CD14-positive monocyte (primary cell): ENCODE measurements at regions not wholly inside any gene's neighbourhood (a gene's known extent, or its start where the extent isn't known, plus 50 kb on each side); places are given as distances from the start of the nearest gene placed in this dataset.

ENCODE experiments used
- DNase-seq, 3 donors: peaks; one replicate each; pipeline ENCODE4 v3.0.0-alpha.2; 2011 to 2022
- H2AFZ ChIP-seq: 2 replicates; pipeline ENCODE4 v1.6.0; 2012; ENCODE audit warnings: mild to moderate bottlenecking, low read depth, low read length, inconsistent platforms; ENCODE audit not compliant: insufficient read depth, poor library complexity, severe bottlenecking
- H3K27ac ChIP-seq, 2 donors: 1 replicate in 1 of 2; 2 replicates in 1 of 2; pipeline ENCODE4 v1.5.1; 2012 to 2013; ENCODE audit warnings: low read length in 2 of 2, control low read depth in 1 of 2, inconsistent platforms in 1 of 2, low read depth in 1 of 2, mild to moderate bottlenecking in 1 of 2
- H3K27me3 ChIP-seq, 2 donors: one replicate each; pipeline versions ENCODE4 v1.6.0 to v1.6.1; 2011 to 2013; ENCODE audit warnings: low read length in 2 of 2; ENCODE audit not compliant: control insufficient read depth in 2 of 2, insufficient read depth in 2 of 2
- H3K36me3 ChIP-seq, 2 donors: replicated peaks in 1 of 2; 1 replicate in 1 of 2; 2 replicates in 1 of 2; pipeline versions ENCODE4 v1.5.1 to v1.6.1; 2012 to 2013; ENCODE audit warnings: low read length in 2 of 2, control low read depth in 1 of 2, inconsistent platforms in 1 of 2, mild to moderate bottlenecking in 1 of 2; ENCODE audit not compliant: insufficient read depth in 2 of 2, control insufficient read depth in 1 of 2
- H3K4me1 ChIP-seq, 2 donors: 1 replicate in 1 of 2; 2 replicates in 1 of 2; pipeline versions ENCODE4 v1.5.1 to v1.6.1; 2012 to 2013; ENCODE audit warnings: low read length in 2 of 2, control low read depth in 1 of 2, inconsistent platforms in 1 of 2, mild to moderate bottlenecking in 1 of 2, moderate library complexity in 1 of 2; ENCODE audit not compliant: insufficient read depth in 2 of 2, control insufficient read depth in 1 of 2
- H3K4me2 ChIP-seq: replicated peaks from 2 replicates; pipeline ENCODE3; 2012; ENCODE audit warnings: low read length, moderate library complexity, mild to moderate bottlenecking; ENCODE audit not compliant: poor library complexity, severe bottlenecking; ENCODE audit errors: extremely low read depth
- H3K4me3 ChIP-seq, 3 experiments: fragments of 200-600 bp in 1 of 3; sonication (generic) in 1 of 3; replicated peaks in 1 of 3; 1 replicate in 2 of 3; 2 replicates in 1 of 3; pipeline ENCODE4 v1.5.1; 2011 to 2013; ENCODE audit warnings: low read length in 3 of 3, mild to moderate bottlenecking in 3 of 3, control low read depth in 2 of 3, low read depth in 2 of 3, inconsistent platforms in 1 of 3, moderate library complexity in 1 of 3
- H3K79me2 ChIP-seq: 2 replicates; pipeline ENCODE4 v1.6.0; 2012; ENCODE audit warnings: mild to moderate bottlenecking, control low read depth, inconsistent platforms, low read length, moderate library complexity; ENCODE audit not compliant: insufficient read depth
- H3K9ac ChIP-seq: 2 replicates; pipeline ENCODE4 v1.6.0; 2017; ENCODE audit warnings: low read length, mild to moderate bottlenecking; ENCODE audit not compliant: insufficient read depth, poor library complexity, severe bottlenecking
- H3K9me3 ChIP-seq, 2 donors: replicated peaks in 1 of 2; 1 replicate in 1 of 2; 2 replicates in 1 of 2; pipeline versions ENCODE4 v1.5.1 to v1.6.1; 2012 to 2013; ENCODE audit warnings: low read length in 2 of 2, control low read depth in 1 of 2; ENCODE audit not compliant: control insufficient read depth in 1 of 2, insufficient read depth in 1 of 2
- H4K20me1 ChIP-seq: 2 replicates; pipeline ENCODE4 v1.6.0; 2012; ENCODE audit warnings: mild to moderate bottlenecking, low read length, control low read depth, moderate library complexity; ENCODE audit not compliant: insufficient read depth
- H3K27ac Mint-ChIP-seq, 7 donors: one replicate each; pipeline ENCODE4 v1.8.0; 2020; ENCODE audit warnings: mild to moderate bottlenecking in 7 of 7, mixed read lengths in 7 of 7, moderate library complexity in 6 of 7, inconsistent platforms in 2 of 7
- H3K27me3 Mint-ChIP-seq, 3 donors: one replicate each; pipeline ENCODE4 v1.8.0; 2021 to 2022; ENCODE audit warnings: low read depth in 3 of 3, mild to moderate bottlenecking in 3 of 3, mixed read lengths in 3 of 3, moderate library complexity in 3 of 3, inconsistent platforms in 1 of 3
- H3K36me3 Mint-ChIP-seq, 2 donors: one replicate each; pipeline ENCODE4 v1.8.0; 2020; ENCODE audit warnings: mixed read lengths in 2 of 2, inconsistent platforms in 1 of 2, mild to moderate bottlenecking in 1 of 2
- H3K4me1 Mint-ChIP-seq: one replicate; pipeline ENCODE4 v1.8.0; 2020; ENCODE audit warnings: mild to moderate bottlenecking, mixed read lengths
- H3K4me3 Mint-ChIP-seq, 2 donors: one replicate each; pipeline ENCODE4 v1.8.0; 2020; ENCODE audit warnings: mild to moderate bottlenecking in 2 of 2, mixed read lengths in 2 of 2, moderate library complexity in 1 of 2
- H3K9me3 Mint-ChIP-seq, 7 donors: one replicate each; pipeline ENCODE4 v1.8.0; 2020 to 2022; ENCODE audit warnings: mixed read lengths in 7 of 7, mild to moderate bottlenecking in 6 of 7, moderate library complexity in 6 of 7, inconsistent platforms in 2 of 7
- WGBS: methylation state at CpG from one replicate; pipeline ENCODE4 v1.1.5; 2013; ENCODE audit warnings: missing lambda C conversion rate; ENCODE audit not compliant: insufficient coverage; 5-methylcytosine and 5-hydroxymethylcytosine counted together
- intact Hi-C, 2 donors: fragments of 100-400 bp; cut with micrococcal nuclease; formaldehyde crosslinking; loops; one replicate each; pipeline versions ENCODE4 v1.15.0 to v1.15.1; 2023
- TF ChIP-seq, protein P1 (sequence below): fragments of 200-600 bp; IDR thresholded peaks from one replicate; pipeline ENCODE4 v1.8.0; 2022; ENCODE audit warnings: antibody characterized with exemption, mild to moderate bottlenecking

DNA sequence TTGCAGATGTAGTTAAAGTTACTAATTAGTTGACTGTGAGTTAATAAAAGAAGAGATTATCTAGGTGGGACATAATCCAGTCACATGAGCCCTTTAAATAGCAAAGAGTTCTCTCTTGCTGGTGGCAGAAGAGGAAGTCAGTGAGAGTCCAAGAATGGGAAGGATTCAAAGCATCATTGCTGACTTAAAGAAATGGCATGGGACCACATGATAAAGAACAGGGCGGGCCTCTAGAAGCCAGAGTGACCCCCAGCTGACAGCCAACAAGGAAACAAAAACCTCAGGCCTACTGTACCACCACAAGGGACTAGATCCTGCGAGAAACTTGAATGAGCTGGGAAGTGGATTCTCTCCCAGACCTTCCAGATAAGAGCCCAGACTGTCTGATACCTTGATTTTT is 447.2 kb upstream of the CCDC54 start:
- WGBS = no CpG with 5 or more reads among the region's 2 CpGs
- H3K4me3 ChIP-seq = no peak overlapping the region
- Mint-ChIP-seq H3K4me3 (no peak overlapping the region), H3K27ac (no peak overlapping the region), H3K4me1 (no peaks in the 10 kb centered on the region), H3K9me3 (peaks cover 3 to 11% (median 5%) of the 10 kb centered on the region in 7 donors), H3K36me3 (no peaks in the 10 kb centered on the region), H3K27me3 (no peaks in the 10 kb centered on the region)
- H3K9me3 ChIP-seq = peaks cover 9 to 11% of the 10 kb centered on the region in 2 donors
- H2AFZ ChIP-seq = no peak overlapping the region
- no peak overlapping the region for H3K4me2 ChIP-seq
- H3K27me3 ChIP-seq = no peaks in the 10 kb centered on the region
- TF ChIP-seq, protein P1, sequence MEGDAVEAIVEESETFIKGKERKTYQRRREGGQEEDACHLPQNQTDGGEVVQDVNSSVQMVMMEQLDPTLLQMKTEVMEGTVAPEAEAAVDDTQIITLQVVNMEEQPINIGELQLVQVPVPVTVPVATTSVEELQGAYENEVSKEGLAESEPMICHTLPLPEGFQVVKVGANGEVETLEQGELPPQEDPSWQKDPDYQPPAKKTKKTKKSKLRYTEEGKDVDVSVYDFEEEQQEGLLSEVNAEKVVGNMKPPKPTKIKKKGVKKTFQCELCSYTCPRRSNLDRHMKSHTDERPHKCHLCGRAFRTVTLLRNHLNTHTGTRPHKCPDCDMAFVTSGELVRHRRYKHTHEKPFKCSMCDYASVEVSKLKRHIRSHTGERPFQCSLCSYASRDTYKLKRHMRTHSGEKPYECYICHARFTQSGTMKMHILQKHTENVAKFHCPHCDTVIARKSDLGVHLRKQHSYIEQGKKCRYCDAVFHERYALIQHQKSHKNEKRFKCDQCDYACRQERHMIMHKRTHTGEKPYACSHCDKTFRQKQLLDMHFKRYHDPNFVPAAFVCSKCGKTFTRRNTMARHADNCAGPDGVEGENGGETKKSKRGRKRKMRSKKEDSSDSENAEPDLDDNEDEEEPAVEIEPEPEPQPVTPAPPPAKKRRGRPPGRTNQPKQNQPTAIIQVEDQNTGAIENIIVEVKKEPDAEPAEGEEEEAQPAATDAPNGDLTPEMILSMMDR = no peak
- H3K27ac ChIP-seq = no peak overlapping the region
- H4K20me1 ChIP-seq = no peaks in the 10 kb centered on the region
- H3K9ac ChIP-seq = no peak overlapping the region
- no peak for DNase-seq
- H3K4me1 ChIP-seq = no peaks in the 10 kb centered on the region
- H3K79me2 ChIP-seq = no peaks in the 10 kb centered on the region
- intact Hi-C loops = no loop called here
- H3K36me3 ChIP-seq = no peaks in the 10 kb centered on the region

DNA sequence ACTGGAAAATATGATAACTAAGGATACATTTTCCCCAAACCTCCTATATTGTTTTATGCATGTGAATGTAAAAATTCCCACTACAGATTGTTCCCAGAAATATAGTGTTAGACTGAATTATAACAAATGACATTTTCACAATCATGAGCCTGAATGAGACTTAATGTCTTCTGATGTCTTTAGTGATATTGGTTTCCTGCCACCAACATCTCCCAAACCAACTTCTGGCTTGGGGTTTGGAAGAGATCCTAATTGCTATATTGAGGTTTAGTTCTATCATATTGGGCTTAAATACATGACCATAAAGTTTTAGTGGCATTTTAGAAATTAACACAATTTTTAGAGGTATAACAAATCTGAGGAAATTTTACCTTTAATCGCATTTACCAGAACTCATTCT is 445.3 kb upstream of the CCDC54 start:
- H3K9me3 Mint-ChIP-seq = peaks cover 3 to 11% (median 5%) of the 10 kb centered on the region in 7 donors
- DNase-seq = no peak
- Histone ChIP-seq H3K9ac (no peak overlapping the region), H3K4me1 (no peaks in the 10 kb centered on the region), H4K20me1 (no peaks in the 10 kb centered on the region), H2AFZ (no peak overlapping the region), H3K4me3 (no peak overlapping the region), H3K27ac (no peak overlapping the region), H3K9me3 (peaks cover 9 to 11% of the 10 kb centered on the region in 2 donors), H3K27me3 (no peaks in the 10 kb centered on the region), H3K36me3 (no peaks in the 10 kb centered on the region), H3K4me2 (no peak overlapping the region), H3K79me2 (no peaks in the 10 kb centered on the region)
- no peak overlapping the region for H3K4me3 Mint-ChIP-seq
- H3K36me3 Mint-ChIP-seq = no peaks in the 10 kb centered on the region
- no peaks in the 10 kb centered on the region for H3K27me3 Mint-ChIP-seq
- WGBS = no CpG with 5 or more reads among the region's 1 CpG
- intact Hi-C loops = no loop called here
- TF ChIP-seq, protein P1 = no peak
- no peaks in the 10 kb centered on the region for H3K4me1 Mint-ChIP-seq
- H3K27ac Mint-ChIP-seq = no peak overlapping the region
